Fibroblast of skin of right biceps (primary cell): ENCODE measurements at regions not wholly inside any gene's neighbourhood (a gene's known extent, or its start where the extent isn't known, plus 50 kb on each side); places are given as distances from the start of the nearest gene placed in this dataset.

Experiments
- DNase-seq: peaks from one replicate; pipeline ENCODE4 v3.0.0-alpha.2; 2013

DNA sequence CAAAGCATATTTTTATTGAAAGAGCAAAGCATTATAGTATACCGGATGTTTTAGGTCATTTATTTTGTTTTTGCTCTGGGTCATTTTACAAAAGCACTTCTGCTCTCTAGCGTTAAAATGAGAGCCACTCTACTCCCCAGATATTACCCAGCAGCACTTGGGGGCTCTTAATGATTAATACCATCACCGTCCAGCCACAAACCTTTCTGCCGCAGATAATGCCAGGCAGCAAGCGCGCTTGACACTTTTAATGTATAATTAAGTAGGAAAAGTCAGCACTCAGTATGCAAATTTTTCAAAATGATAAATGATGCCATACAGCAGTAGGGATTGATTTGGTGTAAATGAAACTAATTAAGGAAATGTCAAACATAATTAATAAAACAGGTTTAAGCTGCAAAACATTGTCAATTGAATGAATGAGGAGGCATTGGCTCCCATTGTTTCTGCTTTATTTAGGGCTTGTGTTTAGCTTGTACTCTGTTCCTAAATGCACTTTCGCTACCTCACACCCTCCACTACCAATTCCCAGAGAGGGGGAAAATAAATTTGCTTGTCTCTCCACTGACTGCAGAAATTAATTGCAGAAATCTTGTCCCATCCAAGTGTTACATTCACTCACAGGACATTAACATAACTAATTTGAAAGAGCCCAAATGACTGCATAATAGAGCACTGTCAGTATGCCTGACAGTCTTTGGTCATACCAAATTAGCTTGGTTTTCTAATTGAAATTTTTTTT is 358.8 kb upstream of the ARRDC3 start:
- DNase-seq, result no peak

DNA sequence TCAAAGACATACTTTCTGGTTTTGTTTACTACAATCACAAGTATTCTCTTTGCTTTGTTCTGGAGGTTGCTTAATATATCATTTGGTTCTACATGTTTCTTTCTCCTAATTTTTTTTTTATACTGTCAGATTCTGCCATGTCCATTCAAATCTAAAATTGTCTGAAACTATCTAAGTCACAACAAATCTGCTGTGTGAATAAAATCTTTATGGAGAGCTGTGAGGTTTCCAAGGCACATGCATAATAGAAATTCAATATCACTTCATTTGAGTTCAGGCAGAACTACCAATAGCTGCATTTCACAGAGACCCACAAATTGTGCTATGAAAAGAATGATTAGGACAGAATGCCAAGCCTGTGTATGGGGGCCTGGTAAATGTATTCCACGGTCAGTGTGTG is 346.9 kb upstream of the ARRDC3 start:
- DNase-seq, result no peak

DNA sequence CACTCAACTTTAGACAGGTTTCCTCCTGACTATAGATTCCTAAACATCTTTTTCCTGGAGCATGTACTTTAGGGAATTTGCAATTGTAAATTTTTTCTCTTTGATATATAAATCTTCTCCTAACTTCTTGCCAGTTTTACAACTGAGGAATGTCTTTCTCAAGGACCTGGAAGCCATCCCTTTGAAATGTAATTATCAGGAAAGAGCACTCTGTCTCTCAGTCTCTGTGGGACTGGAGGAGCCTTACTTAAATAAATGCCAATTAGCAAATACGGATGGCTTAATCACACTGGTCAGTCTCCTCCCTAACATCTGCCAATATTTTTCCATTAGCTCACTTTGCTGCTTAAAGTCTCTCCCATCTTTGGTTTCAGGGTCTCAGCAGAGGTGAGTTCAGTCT is 344.3 kb upstream of the ARRDC3 start:
- DNase-seq, result no peak

DNA sequence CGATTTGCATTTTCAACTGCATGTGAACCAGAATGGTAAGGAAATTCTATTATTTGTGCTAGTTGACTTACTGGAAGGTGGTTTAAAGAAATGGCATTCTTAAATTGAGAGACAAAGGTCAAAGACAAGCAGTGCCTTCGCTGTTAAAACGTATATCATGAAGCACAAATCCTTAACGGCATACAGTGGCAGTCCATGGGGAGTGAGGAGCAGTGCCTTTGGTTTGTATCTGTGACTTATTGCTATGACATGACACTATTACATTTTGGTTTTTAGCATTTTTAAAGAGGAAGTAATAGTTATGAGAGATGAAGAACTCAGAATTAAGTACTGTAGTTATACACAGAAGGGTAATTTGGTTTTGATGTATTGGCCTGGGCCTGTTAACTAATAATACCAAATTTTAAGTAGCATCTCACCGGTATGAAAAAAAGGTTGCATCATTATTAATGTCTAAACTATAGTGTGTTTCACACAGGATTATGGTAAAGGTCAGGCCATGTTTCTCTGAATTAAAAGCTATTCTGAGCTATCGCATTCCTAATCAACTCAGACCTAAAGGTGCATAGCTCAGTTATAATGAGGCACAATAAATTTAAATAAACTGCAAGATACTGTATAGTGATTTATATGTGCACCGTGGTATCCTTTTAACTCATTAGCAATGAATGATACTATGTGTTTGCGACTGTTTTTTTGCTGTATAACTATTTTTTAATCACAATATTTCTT is 339.8 kb upstream of the ARRDC3 start:
- DNase-seq, result no peak

DNA sequence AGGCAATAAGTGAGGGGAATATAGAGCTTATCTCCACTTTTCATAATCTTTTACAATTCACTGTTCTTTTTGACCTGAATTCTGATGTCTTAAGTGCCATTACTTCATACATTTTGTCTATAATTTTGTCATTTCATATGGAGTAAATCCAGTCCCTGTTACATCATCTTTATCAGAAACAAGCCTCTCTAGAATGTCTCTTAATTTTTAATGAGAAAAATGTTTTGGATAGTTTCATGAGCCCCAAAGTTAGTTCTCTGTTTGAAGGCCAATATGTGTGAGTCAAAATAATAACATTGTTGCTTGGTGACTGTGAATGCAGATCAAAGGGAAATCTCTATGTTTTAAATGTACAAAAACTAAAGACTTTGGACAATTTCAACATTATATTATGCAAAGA is 329.6 kb upstream of the ARRDC3 start:
- DNase-seq, result no peak

DNA sequence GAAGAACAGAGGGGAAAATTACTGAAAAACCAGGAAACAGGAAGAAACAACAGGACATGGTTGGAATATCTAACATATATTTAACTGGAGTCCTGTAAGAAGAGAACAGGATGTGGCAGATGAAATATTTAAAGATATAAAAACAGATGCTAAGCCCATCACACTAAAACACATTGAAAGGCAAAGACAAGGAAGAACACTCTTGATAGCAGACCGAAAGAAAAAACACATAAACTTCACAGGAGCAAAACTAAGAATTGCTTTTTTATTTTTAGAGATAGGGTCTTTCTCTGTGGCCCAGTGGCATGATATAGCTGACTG is 324.4 kb upstream of the ARRDC3 start:
- DNase-seq, result no peak

DNA sequence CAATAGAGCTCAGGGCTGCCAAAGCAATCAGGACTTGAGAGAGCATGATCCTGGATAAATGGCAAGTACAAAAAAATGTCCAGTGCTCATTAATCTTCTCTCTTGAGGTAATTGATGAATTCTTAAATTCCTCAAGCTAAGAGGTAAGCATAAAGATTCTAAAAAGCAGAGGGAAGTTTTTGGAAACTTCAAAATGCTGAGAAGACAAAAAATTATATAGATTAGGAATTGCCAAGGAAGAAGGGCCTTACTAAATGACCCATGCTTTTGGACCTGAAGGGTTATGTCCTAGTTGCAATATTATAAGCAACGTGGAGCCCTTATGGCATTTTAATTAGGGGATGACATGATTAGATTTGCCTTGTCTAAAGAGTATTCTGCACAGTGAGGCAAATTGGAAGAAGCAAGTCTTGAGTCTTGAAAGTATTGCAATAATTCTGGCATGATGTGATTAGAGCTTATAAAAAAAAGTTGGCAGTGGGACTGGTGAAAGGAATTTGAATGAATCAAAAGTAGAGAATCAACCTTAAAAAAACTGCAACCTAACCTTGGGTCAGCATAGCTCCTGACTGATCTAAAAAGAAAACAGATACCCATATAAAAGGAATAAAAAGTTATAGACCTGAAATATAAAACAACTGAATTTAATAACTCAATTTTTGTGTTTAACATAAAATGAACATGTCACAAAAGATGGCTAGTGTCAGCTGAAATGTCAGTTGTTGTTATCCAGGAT is 323.8 kb upstream of the ARRDC3 start:
- DNase-seq, result no peak

DNA sequence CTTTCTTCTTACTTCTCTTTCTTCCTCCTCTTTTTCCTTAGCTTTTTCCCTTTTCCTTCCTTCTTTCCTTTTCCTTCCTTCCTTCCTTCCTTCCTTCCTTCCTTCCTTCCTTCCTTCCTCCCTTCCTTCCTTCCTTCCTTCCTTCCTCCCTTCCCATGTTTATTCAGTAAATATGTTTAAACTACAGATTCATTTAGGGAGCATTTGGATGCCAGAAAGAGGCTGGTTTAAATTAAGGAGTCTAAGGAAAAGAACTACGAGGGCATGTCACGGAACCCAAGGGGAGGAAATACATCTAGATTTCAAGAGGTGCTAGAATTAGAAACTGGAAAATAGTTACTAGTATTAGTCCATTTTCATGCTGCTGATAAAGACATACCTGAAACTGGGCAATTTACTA is 320.0 kb upstream of the ARRDC3 start:
- DNase-seq, result no peak

DNA sequence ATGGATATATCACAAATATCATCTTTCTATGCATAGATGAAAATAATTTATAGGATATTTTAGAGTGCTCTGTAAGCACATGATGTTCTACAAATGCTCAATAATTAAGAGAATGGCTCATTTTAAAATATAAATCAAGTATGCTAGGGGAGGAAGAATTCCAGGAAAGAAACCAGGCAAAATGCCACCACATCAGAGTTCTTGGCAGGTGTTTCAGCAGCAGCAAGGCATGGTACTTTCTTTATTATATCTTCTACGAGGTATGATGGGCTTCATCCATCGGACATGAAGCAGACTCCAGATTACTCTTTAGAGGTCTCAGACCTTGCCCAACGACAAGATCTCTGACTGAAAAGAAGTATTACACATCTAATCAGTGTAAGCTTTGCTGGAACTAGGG is 316.3 kb upstream of the ARRDC3 start:
- no peak for DNase-seq

DNA sequence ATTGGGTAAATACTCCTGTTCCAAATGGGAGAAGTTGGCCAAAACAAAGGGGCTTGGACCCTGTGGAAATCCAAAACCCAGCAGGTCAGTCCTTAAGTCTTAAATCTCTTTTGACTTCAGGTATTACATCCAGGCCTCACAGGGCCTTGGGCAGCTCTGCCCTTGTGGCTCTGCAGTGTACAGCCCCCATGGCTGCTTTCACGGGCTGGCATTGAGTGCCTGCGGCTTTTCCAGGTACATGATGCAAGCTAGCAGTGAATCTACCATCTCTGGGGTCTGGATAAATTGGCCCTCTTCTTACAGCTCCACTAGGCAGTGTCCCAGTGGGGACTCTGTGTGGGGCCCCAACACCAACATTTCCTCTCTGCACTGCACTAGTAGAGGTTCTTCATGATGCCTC is 308.5 kb upstream of the ARRDC3 start:
- no peak for DNase-seq

DNA sequence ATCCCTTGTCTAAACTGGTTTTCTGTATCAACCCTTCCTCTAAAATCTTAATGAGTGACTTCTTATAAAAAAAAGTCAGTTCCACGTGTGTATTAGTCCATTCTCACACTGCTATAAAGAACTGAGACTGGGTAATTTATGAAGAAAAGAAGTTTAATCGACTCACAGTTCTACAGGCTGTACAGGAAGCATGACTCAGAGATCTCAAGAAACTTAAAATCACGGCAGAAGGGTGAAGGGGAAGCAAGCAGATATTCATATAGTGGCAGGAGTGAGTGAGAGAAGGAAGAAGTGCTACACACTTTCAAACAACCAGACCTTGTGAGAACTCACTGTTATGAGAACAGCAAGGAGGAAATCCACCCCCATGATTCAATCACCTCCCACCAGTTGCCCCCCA is 307.8 kb upstream of the ARRDC3 start:
- DNase-seq, result no peak

DNA sequence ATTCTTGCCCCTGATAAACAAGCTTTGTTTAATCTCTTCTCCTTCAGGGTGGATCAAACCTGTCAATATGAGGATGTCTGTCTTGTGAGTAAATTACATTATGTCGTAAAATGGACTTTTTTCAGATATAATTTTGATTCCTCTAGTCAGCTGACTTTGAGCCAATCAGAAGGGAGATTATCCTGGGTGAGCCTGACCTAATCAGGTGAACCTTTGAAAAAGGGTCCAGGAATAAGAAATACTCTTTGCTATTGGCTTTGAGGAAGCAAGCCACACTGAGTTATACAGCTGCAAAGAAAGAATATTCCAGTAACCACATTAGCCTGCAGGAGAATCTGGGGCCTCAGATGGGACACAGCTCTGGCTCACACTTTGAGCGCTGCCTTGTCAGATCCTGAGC is 304.3 kb upstream of the ARRDC3 start:
- no peak for DNase-seq

DNA sequence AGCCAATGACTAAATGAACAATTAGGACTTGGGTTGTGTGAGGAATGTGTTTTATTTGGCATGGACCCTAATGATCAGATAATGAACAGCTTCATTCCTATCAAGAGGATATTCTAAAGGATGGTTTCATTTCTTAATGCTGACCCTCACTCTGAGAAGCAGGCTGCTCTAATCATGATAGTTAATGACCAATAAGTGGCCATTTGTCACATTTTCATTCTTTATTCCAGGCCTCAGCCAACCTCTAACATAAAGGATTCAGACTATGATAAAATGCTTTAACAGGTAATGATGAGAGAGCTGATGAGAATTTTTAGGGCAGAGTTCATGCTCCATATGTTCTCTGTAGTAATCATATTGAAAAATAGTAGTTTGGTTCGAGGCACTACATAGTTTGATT is 301.5 kb upstream of the ARRDC3 start:
- no peak for DNase-seq

DNA sequence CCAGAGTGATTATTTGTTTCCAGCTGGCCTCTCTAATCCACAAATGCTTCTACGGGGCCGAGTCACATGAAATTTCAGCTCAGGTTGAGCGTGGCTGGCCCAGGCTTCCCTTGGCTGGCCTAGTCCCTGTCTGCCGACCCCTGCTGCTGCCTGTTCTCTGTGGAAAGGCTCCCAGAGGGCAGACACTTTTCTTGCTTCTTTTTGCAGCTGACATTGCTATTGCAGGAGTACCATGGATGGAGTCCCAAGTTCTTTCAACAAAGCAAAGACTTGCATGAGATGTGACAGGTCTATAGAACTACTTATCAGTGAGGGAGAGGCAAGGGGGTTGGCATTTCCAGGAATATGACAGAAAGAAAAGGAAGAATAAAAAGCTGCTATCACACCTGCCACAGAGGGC is 287.4 kb upstream of the ARRDC3 start:
- DNase-seq, result no peak

DNA sequence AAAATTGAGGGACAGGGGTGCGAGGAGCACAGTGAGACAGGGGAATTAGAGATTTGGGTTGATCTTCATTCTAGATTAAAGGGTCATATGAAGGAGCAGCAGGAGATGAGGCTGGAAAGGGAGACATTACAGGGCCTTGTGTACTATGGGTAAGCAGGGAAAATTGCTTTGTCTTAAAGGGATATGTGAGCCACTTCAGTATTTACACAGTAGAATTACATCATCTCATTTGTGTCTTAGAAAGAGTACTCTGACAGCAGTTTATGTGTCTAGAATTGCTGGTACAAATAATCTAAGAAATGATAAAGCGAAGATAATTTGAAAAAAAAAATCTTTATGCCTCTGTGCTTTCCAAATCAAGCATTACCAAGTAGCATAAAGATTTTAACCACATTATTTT is 287.0 kb upstream of the ARRDC3 start:
- no peak for DNase-seq

DNA sequence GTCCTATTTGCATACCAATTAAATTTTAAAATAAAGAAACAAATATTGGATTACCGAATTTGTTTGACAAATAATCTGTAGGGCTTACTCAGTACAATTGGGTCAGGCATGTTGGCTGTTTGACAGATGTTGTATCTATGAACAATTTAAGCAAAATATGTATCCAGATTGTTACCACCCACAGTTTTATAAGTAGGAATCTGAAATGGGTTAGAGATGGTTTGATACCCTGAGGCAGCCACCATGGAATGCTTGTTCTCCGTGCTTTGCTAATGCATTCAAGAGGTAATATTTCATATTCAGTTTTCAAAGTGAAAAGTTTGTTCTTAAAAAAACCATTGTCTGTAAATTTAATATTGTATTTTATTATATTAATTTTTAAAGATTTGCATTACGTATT is 285.1 kb upstream of the ARRDC3 start:
- no peak for DNase-seq

DNA sequence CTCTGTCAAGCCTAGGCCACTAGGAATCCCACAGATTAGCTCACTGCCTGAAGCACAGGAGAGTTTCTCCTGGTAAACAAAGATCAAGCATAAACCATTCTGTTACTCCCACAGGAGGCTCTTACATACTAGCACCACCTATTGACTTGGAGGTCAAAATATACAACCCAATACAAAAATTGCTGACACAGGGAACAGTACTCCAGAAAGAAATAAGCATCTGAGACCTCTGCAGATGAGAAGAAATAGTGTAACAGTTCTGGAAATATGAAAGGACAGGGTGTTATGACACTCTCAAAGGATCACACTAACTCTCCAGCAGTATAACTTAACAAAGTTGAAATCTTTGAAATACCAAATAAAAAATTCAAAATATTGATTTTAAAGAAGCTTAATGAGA is 269.6 kb upstream of the ARRDC3 start:
- no peak for DNase-seq

DNA sequence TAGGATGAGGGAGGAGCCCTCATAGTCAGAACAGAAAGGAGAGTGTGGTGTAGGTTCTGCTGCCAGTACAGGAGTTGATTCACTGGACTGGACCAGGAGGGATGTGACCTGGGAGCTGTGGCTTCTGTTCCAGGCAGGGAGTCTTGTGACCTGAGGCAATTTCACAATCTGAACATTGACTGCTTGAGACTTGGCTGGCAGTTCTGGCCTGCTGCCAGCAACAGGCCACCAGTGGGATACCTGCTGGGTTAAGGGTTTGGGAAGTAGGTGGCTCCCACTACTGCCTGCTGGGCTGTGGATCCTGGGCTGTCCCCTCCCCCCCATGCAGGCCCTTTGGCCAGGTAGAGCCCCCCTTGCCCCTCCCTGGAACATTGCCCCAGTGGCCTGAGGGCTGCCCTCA is 268.6 kb upstream of the ARRDC3 start:
- no peak for DNase-seq

DNA sequence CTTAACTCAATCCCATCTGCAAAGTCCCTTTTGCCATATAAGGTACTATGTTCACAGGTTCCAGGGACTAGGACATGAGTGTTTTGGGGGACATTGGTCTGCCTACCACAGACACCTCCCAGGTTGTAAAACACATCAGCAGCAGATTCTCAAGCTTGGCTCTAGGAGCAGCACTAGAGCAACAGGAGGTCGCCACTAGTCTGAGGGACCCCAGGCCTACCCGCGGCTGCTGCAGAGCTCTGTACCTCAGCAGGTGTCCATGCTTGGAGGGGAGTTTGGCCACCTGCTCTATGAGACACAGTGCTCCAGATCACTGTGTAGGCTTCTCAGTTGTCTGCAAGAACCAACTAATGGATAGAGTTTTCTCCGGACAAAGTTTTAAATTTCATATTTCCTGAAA is 262.2 kb upstream of the ARRDC3 start:
- no peak for DNase-seq

DNA sequence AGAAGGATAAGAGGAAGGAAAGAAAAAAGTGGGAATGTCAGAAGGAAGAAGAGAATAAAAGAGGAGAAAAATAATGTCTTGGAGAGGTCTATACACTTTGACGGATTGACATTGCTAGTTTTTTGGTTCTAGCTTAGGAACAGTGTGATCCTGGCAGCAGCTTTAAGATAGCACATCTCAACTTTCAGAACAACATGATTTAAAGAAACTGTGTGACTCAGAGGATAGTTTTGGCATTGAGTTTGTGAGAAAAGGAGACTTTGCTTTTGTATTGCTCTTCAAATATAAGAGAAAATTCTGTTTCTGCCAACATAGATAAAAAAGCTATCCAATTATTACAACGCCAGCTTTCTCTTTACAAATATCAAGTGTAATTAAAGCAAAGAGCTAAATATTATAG is 260.7 kb upstream of the ARRDC3 start:
- no peak for DNase-seq

DNA sequence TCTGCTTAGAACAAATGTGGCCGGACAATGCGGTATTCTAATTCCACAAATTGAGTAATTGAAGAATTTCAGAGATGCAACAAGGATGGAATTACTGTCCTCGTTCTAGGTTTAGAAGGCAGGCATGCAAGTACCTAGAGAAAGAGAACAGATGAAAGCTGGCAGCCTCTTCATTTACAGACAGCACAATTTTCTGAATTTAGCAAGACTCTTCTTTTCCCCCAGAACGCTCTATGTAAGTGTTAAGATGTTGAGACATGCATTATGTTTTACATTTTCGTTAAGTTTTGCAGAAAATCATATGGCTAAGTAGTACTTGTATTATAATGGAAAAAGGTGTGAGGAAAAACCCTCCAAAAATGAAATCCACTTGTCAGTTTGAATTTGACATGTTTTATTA is 259.5 kb upstream of the ARRDC3 start:
- no peak for DNase-seq

DNA sequence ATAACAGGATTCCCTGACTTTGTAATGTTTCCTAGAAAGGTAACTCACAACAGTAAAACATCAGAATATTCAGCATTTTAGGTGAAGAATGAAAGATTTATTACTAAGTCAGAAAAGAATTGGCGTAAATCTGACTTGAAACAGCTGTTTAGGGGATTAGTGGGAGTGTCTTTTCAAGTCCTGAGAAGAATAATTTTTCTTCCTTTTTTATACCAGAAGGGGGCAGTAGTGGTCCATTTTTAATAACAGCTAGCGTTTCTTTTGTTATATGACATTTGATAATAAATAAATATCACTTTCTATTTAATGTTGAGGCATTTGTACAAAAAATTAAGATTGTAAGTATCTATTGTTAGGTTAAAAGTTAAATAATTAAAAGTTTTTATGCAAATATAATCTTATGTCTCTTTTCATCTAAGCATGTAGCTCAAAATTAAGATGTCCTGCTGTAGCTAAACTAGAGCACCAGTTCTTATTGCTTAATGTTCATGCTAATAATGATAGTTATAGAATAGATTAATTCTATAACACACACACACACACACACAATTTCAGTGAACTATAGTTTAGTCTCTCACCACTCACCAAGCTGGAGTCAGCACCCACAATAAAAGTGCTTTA is 258.7 kb upstream of the ARRDC3 start:
- DNase-seq, result peak; percentile 47

DNA sequence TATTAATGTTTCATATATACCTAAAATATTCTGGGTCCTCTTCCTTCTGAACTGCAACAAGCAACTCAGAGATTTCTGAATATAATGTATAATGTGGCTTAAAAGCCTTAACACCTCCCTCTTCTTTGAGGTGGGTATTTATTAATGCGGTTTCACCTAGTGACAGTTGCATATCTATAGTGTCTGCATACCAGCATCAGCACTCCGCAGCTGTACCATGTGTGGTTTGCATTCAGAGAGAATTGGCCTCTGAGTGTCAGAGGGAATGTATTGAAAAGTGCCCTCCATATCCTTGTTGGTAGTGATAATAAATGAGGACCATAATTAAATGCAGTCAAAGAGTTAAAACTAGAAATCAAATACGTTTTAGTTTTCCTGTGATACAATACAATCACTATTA is 256.6 kb upstream of the ARRDC3 start:
- DNase-seq, result no peak

DNA sequence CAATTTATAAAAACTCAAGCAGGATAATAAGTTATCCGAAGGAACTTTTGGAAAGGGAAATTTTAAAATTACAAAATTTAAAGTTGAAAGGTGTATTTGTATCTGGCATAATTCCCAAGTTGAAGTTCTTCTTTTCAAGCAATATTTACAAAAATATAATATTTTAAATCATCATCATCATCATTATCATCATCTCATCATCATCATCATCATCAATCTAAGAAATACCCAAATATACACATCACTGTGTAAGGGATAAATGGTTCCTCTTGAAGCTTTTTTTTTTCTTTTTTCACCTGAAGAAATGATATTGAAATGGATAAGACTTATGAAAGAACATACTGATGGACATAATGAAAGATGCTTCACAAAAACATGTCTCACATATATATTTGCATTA is 254.9 kb upstream of the ARRDC3 start:
- DNase-seq, result no peak
